Tibial artery (tissue), 4 donors: ENCODE measurements at regions not wholly inside any gene's neighbourhood (a gene's known extent, or its start where the extent isn't known, plus 50 kb on each side); places are given as distances from the start of the nearest gene placed in this dataset.
"Not testable (repeated sequence)": the region's sequence is repeated elsewhere in the genome, so short reads cannot be mapped to it uniquely, and the experiment has no call there.

Experiments
- DNase-seq, 2 donors: peaks; one replicate each; pipeline ENCODE4 v3.0.0-alpha.2; 2019
- H3K27ac ChIP-seq, 2 donors: fragments of 200-600 bp; sonication (generic) in 1 of 2; 1 replicate in 1 of 2; 2 replicates in 1 of 2; pipeline ENCODE4 v1.5.1; 2018 to 2019; ENCODE audit warnings: mild to moderate bottlenecking in 1 of 2
- H3K27me3 ChIP-seq, 2 donors: fragments of 200-600 bp; sonication (generic) in 1 of 2; one replicate each; pipeline versions ENCODE4 v1.5.1 to v1.6.0; 2016 to 2019
- H3K36me3 ChIP-seq, 3 donors: fragments of 200-600 bp; sonication (generic) in 2 of 3; one replicate each; pipeline ENCODE4 v1.5.1; 2016 to 2019; ENCODE audit warnings: mild to moderate bottlenecking in 2 of 3
- H3K4me1 ChIP-seq, 4 donors: fragments of 200-600 bp; sonication (generic) in 2 of 4; 1 replicate in 3 of 4; 2 replicates in 1 of 4; pipeline ENCODE4 v1.5.1; 2016 to 2019
- H3K4me3 ChIP-seq, 2 donors: fragments of 200-600 bp; sonication (generic) in 1 of 2; 1 replicate in 1 of 2; 2 replicates in 1 of 2; pipeline ENCODE4 v1.5.1; 2018 to 2019; ENCODE audit warnings: mild to moderate bottlenecking in 2 of 2
- H3K9me3 ChIP-seq, 3 donors: fragments of 200-600 bp; sonication (generic) in 1 of 3; one replicate each; pipeline ENCODE4 v1.5.1; 2016 to 2019
- intact Hi-C: fragments of 100-400 bp; cut with DNase I; formaldehyde crosslinking; loops from one replicate; pipeline ENCODE4 v1.15.0; 2023; ENCODE audit warnings: low total_unique reads
- TF ChIP-seq, protein P1 (sequence below), 2 experiments: fragments of 200-600 bp in 1 of 2; fragments of 450-650 bp in 1 of 2; IDR thresholded peaks; one replicate each; pipeline ENCODE4 v1.5.1; 2017 to 2019; ENCODE audit warnings: antibody characterized with exemption in 2 of 2, mild to moderate bottlenecking in 1 of 2, moderate library complexity in 1 of 2

DNA sequence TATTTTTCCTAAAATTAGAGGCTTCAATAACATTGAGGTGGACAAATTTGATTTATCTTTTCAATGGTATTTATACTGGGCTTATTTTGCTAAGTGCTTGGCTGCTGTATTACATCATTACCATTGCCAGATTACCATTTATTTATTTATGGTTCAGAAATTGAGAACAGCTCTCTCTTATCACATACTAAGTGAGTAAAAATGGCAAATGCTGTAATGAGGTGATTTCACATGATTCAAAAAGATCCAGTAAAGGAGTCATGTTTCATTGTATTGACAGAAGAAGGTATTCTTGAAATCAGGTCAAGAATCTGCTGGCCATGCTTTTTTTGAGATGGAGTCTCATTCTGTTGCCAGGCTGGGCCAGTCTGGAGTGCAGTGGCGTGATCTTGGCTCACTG lies 322.6 kb downstream of the KIF20B start:
- Histone ChIP-seq H3K36me3 (no peaks in the 10 kb centered on the region), H3K9me3 (no peaks in the 10 kb centered on the region), H3K4me1 (peaks cover 0 to 5% (median 0%) of the 10 kb centered on the region in 4 donors), H3K27me3 (no peaks in the 10 kb centered on the region), H3K4me3 (no peak overlapping the region), H3K27ac (no peak overlapping the region)
- intact Hi-C loops: no loop called here
- DNase-seq: no peak
- TF ChIP-seq, protein P1, sequence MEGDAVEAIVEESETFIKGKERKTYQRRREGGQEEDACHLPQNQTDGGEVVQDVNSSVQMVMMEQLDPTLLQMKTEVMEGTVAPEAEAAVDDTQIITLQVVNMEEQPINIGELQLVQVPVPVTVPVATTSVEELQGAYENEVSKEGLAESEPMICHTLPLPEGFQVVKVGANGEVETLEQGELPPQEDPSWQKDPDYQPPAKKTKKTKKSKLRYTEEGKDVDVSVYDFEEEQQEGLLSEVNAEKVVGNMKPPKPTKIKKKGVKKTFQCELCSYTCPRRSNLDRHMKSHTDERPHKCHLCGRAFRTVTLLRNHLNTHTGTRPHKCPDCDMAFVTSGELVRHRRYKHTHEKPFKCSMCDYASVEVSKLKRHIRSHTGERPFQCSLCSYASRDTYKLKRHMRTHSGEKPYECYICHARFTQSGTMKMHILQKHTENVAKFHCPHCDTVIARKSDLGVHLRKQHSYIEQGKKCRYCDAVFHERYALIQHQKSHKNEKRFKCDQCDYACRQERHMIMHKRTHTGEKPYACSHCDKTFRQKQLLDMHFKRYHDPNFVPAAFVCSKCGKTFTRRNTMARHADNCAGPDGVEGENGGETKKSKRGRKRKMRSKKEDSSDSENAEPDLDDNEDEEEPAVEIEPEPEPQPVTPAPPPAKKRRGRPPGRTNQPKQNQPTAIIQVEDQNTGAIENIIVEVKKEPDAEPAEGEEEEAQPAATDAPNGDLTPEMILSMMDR (IDR thresholded peaks at IDR 0.05): no peak

DNA sequence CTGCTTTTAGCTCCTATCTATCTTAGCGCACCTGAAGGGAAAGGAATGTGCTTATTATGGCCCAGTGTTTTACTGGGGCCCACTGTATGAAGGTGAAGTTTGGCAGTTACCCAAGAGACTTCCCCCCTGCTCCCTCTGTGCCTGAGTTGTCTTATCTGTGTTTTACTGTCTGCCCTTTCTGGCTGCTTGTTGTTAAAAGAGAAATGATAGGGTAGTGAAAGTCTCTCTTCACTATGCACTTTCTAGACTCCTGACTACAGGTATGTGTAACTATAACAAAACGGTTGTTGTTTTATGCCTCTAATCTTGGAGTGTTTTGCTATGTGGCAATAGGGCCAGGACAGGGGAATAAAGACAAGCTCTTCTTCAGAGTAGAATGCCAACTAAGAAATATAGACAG lies 326.9 kb downstream of the KIF20B start:
- DNase-seq: no peak
- Histone ChIP-seq H3K4me3 (no peak overlapping the region), H3K27me3 (no peaks in the 10 kb centered on the region)

DNA sequence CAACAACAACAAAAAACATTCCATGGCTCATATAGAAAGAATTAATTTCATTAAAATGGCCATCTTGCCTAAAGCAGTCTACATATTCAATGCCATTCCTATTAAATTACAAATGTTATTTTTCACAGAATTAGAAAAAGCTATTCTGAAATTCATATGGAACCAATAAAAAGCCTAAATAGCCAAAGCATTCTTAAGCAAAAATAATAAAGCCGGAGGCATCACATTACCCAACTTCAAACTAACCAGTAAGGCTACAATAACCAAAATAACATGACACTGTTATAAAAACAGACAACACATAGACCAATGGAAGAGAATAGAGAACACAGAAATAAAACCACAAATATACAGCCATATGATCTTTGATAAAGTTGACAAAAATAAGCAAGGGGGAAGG lies 330.4 kb downstream of the KIF20B start:
- intact Hi-C loops: no loop called here
- Histone ChIP-seq H3K27me3 (no peaks in the 10 kb centered on the region), H3K4me1 (no peaks in the 10 kb centered on the region), H3K36me3 (no peaks in the 10 kb centered on the region), H3K9me3 (no peaks in the 10 kb centered on the region), H3K27ac (no peak overlapping the region), H3K4me3 (no peak overlapping the region)
- TF ChIP-seq, protein P1 (IDR thresholded peaks at IDR 0.05): no peak
- DNase-seq: no peak

More for the DNA sequence above, 326.9 kb downstream of the KIF20B start:
- H3K9me3 ChIP-seq: no peaks in the 10 kb centered on the region
- peaks cover 0 to 5% (median 0%) of the 10 kb centered on the region in 4 donors for H3K4me1 ChIP-seq
- H3K36me3 ChIP-seq: no peaks in the 10 kb centered on the region
- intact Hi-C loops: no loop called here
- H3K27ac ChIP-seq: no peak overlapping the region
- TF ChIP-seq, protein P1 (IDR thresholded peaks at IDR 0.05): no peak

DNA sequence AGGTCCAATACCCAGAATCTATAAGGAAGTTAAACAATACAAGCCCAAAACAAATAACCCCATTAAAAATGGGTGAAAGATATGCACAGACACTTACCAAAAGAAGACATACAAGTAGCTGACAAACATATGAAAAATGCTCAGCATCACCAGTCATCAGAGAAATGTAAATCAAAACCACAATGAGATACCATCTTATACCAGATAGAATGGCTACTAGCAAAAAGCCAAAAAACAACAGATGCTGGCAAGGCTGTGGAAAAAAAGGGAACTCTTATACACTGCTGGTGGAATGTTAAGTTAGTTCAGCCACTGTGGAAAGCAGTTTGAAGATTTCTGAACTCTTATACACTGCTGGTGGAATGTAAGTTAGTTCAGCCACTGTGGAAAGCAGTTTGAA lies 331.1 kb downstream of the KIF20B start:
- intact Hi-C loops: no loop called here
- Histone ChIP-seq H3K4me1 (no peaks in the 10 kb centered on the region), H3K9me3 (no peaks in the 10 kb centered on the region), H3K36me3 (no peaks in the 10 kb centered on the region), H3K27me3 (no peaks in the 10 kb centered on the region), H3K27ac (no peak overlapping the region), H3K4me3 (no peak overlapping the region)
- no peak for DNase-seq
- TF ChIP-seq, protein P1 (IDR thresholded peaks at IDR 0.05): no peak

DNA sequence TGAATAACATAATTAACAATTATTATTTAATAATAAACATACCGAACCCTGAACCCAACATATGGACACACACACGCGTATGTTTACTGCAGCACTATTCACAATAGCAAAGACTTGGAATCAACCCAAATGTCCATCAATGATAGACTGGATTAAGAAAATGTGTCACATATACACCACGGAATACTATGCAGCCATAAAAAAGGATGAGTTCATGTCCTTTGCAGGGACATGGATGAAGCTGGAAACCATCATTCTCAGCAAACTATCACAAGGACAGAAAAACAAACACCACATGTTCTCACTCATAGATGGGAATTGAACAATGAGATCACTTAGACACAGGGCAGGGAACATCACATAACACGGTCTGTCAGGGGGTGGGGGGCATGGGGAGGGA lies 333.5 kb downstream of the KIF20B start:
- H3K9me3 ChIP-seq, H3K27ac ChIP-seq, H3K4me3 ChIP-seq, intact Hi-C loops, H3K27me3 ChIP-seq, H3K4me1 ChIP-seq, H3K36me3 ChIP-seq, DNase-seq: not testable (repeated sequence)

DNA sequence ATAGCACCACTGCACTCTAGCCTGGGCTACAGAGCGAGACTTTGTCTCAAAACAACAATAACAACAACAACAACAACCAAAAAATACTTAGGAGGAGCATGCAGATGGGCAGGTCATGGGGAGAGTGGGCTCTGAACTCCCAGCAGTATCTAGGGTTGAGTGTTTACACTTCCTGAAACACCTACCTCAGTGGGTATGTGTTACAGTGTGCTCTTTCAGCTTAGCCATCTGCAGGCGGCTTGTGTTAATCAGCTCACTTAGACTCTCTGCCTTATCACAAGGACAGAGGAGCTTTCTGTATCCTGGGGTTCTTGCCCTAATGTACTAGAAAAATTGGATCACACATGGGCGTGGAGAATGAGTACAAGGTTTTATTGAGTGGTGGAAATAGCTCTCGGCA lies 340.2 kb downstream of the KIF20B start:
- Histone ChIP-seq H3K27ac (no peak overlapping the region), H3K27me3 (no peaks in the 10 kb centered on the region), H3K9me3 (no peaks in the 10 kb centered on the region), H3K4me3 (no peak overlapping the region), H3K36me3 (no peaks in the 10 kb centered on the region), H3K4me1 (no peaks in the 10 kb centered on the region)
- TF ChIP-seq, protein P1 (IDR thresholded peaks at IDR 0.05): no peak
- intact Hi-C loops: no loop called here
- no peak for DNase-seq
